GM12875 (cell line): ENCODE measurements at regions not wholly inside any gene's neighbourhood (a gene's known extent, or its start where the extent isn't known, plus 50 kb on each side); places are given as distances from the start of the nearest gene placed in this dataset.
"Not testable (repeated sequence)": the region's sequence is repeated elsewhere in the genome, so short reads cannot be mapped to it uniquely, and the experiment has no call there.

Experiments used
- H3K4me3 ChIP-seq: one replicate; pipeline ENCODE4 v1.5.1; 2011; ENCODE audit warnings: low read depth, low read length, control low read depth
- CTCF ChIP-seq: IDR thresholded peaks from 2 replicates; pipeline ENCODE4 v1.5.1; 2011; ENCODE audit warnings: low read depth, mild to moderate bottlenecking, control low read depth, inconsistent platforms, low read length, moderate library complexity, borderline replicate concordance; ENCODE audit not compliant: insufficient read depth

DNA sequence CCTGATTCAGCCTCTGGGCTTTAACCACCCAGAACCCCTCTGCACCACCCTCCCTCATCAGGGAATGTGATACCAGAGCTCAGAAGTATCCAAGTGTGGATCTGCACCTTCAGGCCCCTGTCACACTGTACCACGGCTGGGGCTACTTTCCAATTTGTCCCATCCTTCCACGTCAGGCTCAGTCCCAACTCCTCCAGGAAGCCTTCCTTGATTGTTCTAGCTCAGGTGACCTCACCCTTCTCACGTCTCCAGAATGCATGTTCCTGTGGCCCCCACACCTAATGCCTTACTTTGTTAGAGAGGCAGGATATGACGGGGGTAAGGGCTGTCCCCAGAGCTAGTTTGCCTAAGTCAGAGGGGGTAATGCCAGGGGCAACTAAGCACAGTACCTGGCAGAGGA lies 134.3 kb downstream of the TFCP2L1 start:
- no peak overlapping the region for H3K4me3 ChIP-seq
- TF ChIP-seq CTCF, result no peak

GRCh38 chr2:121151311-121152109 lies 133.5 kb downstream of the TFCP2L1 start:
- TF ChIP-seq CTCF, result no peak
- no peak overlapping the region for H3K4me3 ChIP-seq

DNA sequence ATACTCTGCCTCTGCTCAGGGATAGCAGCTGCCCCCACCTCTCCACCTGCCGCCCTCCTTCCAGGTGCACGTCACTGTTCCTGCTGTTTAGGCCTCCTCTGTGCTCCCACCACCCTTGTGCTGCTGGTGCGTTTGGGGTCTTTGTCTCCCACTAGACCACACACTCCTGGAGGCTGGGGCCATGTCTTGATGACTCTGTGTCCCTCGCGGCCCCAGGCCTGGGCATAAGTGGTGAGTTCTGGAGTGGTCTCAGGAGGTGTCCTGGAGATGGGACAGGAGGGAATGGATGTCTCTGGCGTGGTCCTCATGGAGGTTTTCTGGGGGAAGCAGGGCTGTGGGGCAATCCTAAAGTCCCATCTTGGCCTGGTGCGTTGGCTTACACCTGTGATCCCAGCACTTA lies 132.1 kb downstream of the TFCP2L1 start:
- no peak overlapping the region for H3K4me3 ChIP-seq
- TF ChIP-seq CTCF, result no peak

DNA sequence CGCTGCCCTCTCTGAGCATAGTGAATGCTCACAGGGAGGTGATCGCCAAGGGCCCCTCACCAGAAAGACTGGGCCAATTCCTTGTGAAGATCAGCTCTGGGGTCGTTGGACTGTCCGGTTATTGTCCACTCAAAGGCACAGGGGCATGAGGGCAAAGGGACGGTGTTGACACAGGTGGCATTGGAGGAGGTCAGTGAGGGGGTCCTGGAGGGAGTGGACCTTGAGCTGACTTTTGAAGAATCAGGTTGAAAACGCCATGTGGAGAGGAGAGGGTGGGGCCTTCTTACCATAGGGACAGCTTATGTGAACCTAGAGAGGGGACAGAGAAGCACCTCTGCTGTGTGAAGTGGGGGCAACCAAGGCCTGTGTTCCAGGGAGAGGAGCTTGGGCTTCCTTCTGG lies 131.5 kb downstream of the TFCP2L1 start:
- TF ChIP-seq CTCF, result no peak
- H3K4me3 ChIP-seq, result no peak overlapping the region

- no peak overlapping the region for H3K4me3 ChIP-seq
- TF ChIP-seq CTCF, result no peak
These were observed 129.4 kb downstream of the TFCP2L1 start for GRCh38 chr2:121155502-121156056.

GRCh38 chr2:121157481-121157880 lies 127.5 kb downstream of the TFCP2L1 start:
- H3K4me3 ChIP-seq, result not testable (repeated sequence)

GRCh38 chr2:121159291-121160071 lies 125.5 kb downstream of the TFCP2L1 start:
- no peak overlapping the region for H3K4me3 ChIP-seq
- no peak for TF ChIP-seq CTCF
